Breast epithelium (tissue), 3 donors: ENCODE measurements at regions not wholly inside any gene's neighbourhood (a gene's known extent, or its start where the extent isn't known, plus 50 kb on each side); places are given as distances from the start of the nearest gene placed in this dataset.

Experiments used
- POLR2A ChIP-seq: fragments of 450-650 bp; IDR thresholded peaks from one replicate; pipeline ENCODE4 v1.6.1; 2016; ENCODE audit warnings: antibody characterized with exemption, mild to moderate bottlenecking, moderate library complexity
- POLR2AphosphoS5 ChIP-seq, 3 donors: sonication (generic); formaldehyde crosslinking; IDR thresholded peaks; one replicate each; pipeline ENCODE4 v1.6.1; 2017; ENCODE audit warnings: antibody characterized with exemption in 3 of 3
- TF ChIP-seq, protein P1 (sequence below), 3 donors: fragments of 450-650 bp; IDR thresholded peaks; one replicate each; pipeline ENCODE4 v1.5.1; 2016 to 2017; ENCODE audit warnings: antibody characterized with exemption in 3 of 3, mild to moderate bottlenecking in 3 of 3, moderate library complexity in 3 of 3

DNA sequence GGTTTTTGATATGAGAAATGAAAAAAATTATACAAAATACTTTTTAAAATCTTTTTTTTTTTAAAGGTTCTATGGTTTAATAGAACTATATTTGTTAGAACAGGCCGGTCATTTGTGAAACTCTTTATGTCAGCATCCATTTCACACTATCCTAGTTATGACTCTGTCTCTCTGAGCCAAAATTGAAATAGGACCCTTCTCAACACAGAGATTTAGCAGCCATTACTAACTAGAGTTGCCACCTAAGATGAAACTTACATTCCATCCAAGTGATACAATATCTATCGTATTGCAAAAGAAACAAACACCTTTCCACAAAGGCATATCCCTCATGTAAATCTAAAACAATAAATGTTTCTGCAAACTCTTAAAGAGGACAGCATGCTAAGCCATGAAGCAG, 249.8 kb downstream of the CDH11 start:
- TF ChIP-seq, protein P1, sequence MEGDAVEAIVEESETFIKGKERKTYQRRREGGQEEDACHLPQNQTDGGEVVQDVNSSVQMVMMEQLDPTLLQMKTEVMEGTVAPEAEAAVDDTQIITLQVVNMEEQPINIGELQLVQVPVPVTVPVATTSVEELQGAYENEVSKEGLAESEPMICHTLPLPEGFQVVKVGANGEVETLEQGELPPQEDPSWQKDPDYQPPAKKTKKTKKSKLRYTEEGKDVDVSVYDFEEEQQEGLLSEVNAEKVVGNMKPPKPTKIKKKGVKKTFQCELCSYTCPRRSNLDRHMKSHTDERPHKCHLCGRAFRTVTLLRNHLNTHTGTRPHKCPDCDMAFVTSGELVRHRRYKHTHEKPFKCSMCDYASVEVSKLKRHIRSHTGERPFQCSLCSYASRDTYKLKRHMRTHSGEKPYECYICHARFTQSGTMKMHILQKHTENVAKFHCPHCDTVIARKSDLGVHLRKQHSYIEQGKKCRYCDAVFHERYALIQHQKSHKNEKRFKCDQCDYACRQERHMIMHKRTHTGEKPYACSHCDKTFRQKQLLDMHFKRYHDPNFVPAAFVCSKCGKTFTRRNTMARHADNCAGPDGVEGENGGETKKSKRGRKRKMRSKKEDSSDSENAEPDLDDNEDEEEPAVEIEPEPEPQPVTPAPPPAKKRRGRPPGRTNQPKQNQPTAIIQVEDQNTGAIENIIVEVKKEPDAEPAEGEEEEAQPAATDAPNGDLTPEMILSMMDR (IDR thresholded peaks at IDR 0.05), result no peak
- TF ChIP-seq POLR2A (no peak), POLR2AphosphoS5 (IDR thresholded peaks at IDR 0.05) (no peak)
